ENCODE measurements at regions not wholly inside any gene's neighbourhood (a gene's known extent, or its start where the extent isn't known, plus 50 kb on each side); places are given as distances from the start of the nearest gene placed in this dataset.

DNA sequence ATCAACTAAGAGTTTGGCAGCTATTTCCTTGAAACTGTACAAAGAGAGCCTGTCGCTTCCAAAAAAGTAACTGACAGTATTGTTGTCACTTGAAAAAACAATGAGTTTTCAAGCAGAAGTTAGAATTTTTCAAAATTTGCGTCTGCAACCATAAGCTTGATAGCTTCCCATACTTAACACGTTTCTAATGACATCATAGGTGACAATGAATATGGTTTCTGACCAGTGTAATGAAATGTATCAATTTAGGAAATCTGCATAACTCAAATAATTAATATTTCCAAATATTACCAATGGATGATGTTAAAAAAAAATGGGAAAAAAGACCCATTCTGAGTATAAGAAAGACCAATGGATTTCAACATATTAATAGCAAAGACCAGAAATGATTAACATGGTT is 165.4 kb upstream of the CRY1 start:
- no peaks in the 10 kb centered on the region for H3K36me3 Mint-ChIP-seq (ENCODE audit: low read depth)

DNA sequence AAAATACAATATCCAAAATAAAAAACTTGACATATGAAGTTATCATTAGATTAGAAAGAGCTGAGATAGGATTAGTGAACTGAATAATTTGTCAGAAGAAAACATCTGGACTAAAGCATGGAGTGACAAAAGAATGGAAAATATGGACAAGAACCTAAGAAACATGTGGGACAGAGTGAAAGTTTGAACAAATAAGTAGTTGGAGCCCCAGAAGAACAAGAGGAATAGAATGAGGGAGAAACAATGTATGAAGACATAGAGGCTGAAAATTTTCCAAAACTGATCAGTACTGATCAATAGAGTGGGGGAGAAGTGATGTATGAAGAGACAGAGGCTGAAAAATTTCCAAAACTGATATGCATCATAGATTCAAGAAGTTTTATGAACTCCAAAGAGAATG is 170.6 kb upstream of the CRY1 start:
- H3K27ac Mint-ChIP-seq (ENCODE audit: unreplicated experiment) = no peak overlapping the region
- TF ChIP-seq, protein P1, sequence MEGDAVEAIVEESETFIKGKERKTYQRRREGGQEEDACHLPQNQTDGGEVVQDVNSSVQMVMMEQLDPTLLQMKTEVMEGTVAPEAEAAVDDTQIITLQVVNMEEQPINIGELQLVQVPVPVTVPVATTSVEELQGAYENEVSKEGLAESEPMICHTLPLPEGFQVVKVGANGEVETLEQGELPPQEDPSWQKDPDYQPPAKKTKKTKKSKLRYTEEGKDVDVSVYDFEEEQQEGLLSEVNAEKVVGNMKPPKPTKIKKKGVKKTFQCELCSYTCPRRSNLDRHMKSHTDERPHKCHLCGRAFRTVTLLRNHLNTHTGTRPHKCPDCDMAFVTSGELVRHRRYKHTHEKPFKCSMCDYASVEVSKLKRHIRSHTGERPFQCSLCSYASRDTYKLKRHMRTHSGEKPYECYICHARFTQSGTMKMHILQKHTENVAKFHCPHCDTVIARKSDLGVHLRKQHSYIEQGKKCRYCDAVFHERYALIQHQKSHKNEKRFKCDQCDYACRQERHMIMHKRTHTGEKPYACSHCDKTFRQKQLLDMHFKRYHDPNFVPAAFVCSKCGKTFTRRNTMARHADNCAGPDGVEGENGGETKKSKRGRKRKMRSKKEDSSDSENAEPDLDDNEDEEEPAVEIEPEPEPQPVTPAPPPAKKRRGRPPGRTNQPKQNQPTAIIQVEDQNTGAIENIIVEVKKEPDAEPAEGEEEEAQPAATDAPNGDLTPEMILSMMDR (IDR thresholded peaks at IDR 0.05) = no peak
- H3K27me3 Mint-ChIP-seq (ENCODE audit: low read depth) = peaks cover 17% of the 10 kb centered on the region
- no peaks in the 10 kb centered on the region for H3K36me3 Mint-ChIP-seq (ENCODE audit: low read depth)
- no peaks in the 10 kb centered on the region for H3K4me1 Mint-ChIP-seq (ENCODE audit: low read depth)
- peaks cover 5% of the 10 kb centered on the region for H3K9me3 Mint-ChIP-seq (ENCODE audit: low read depth)
- no peak for DNase-seq (ENCODE audit: low spot score)
- no peak overlapping the region for H3K4me3 Mint-ChIP-seq (ENCODE audit: unreplicated experiment)

More for the DNA sequence above, 165.4 kb upstream of the CRY1 start:
- DNase-seq (ENCODE audit: low spot score) = no peak
- TF ChIP-seq, protein P1 (IDR thresholded peaks at IDR 0.05) = no peak
- H3K9me3 Mint-ChIP-seq (ENCODE audit: low read depth) = peaks cover 4% of the 10 kb centered on the region
- H3K27ac Mint-ChIP-seq (ENCODE audit: unreplicated experiment) = no peak overlapping the region
- no peak overlapping the region for H3K4me3 Mint-ChIP-seq (ENCODE audit: unreplicated experiment)
- H3K4me1 Mint-ChIP-seq (ENCODE audit: low read depth) = no peaks in the 10 kb centered on the region
- peaks cover 14% of the 10 kb centered on the region for H3K27me3 Mint-ChIP-seq (ENCODE audit: low read depth)

DNA sequence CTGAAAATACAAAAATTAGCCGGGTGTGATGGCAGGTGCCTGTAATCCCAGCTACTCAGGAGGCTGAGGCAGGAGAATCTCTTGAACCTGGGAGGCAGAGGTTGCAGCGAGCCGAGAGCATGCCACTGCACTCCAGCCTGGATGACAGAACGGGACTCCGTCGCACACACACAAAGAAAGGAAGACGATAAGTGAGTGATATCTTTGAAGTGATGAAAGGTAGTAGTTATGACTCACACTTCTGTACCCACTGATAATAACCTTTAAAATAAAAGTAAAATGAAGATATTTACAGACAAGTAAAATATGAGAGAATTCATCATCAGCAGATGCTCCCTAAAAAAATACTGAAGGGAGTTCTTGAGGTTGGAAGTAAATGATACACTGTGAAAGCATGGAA is 171.3 kb upstream of the CRY1 start:
- Mint-ChIP-seq H3K9me3 (ENCODE audit: low read depth) (peaks cover 5% of the 10 kb centered on the region), H3K36me3 (ENCODE audit: low read depth) (no peaks in the 10 kb centered on the region), H3K27ac (ENCODE audit: unreplicated experiment) (no peak overlapping the region), H3K27me3 (ENCODE audit: low read depth) (peaks cover 17% of the 10 kb centered on the region), H3K4me3 (ENCODE audit: unreplicated experiment) (no peak overlapping the region), H3K4me1 (ENCODE audit: low read depth) (no peaks in the 10 kb centered on the region)
- DNase-seq (ENCODE audit: low spot score) = no peak
- TF ChIP-seq, protein P1 (IDR thresholded peaks at IDR 0.05) = no peak

DNA sequence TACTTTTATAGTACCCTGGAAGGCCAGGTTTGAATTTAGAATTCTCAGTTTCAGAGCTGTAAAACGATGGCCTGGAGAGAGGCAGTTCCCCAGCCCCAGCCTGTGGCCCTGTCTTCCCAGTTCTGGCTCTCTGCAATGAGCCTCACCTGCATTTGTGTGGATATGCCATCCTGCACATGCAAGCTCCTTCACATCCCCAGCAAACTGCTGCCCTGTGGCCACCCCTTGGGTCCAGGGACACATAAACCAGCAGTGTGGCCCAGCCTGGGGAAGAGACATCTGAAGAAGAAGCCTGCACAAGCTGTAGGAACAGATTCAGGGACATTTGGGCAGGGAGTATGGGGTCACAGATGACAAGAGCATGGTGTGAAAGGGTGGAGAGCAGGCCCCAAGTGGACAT is 174.3 kb upstream of the CRY1 start:
- H3K4me1 Mint-ChIP-seq (ENCODE audit: low read depth) = no peaks in the 10 kb centered on the region
- peaks cover 5% of the 10 kb centered on the region for H3K9me3 Mint-ChIP-seq (ENCODE audit: low read depth)
- TF ChIP-seq, protein P1 (IDR thresholded peaks at IDR 0.05) = no peak
- H3K4me3 Mint-ChIP-seq (ENCODE audit: unreplicated experiment) = no peak overlapping the region
- no peak overlapping the region for H3K27ac Mint-ChIP-seq (ENCODE audit: unreplicated experiment)
- H3K27me3 Mint-ChIP-seq (ENCODE audit: low read depth) = peaks cover 13% of the 10 kb centered on the region
- peaks cover 2% of the 10 kb centered on the region for H3K36me3 Mint-ChIP-seq (ENCODE audit: low read depth)
- DNase-seq (ENCODE audit: low spot score) = no peak

DNA sequence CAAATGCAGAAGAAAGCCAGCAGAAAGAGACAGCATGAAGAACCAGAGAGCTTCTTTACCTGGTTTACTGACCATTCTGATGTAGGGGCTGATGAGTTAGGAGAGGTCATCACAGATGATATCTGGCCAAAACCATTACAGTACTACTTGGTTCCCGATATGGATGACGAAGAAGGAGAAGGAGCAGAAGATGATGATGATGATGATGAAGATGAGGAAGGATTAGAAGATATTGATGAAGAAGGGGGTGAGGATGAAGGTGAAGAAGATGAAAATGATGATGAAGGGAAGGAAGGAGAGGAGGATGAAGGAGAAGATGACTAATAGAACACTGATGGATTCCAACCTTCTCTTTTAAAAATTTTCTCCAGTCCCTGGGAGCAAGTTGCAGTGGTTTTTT is 178.2 kb upstream of the CRY1 start:
- DNase-seq (ENCODE audit: low spot score) = no peak
- Mint-ChIP-seq H3K27ac (ENCODE audit: unreplicated experiment) (no peak overlapping the region), H3K4me3 (ENCODE audit: unreplicated experiment) (no peak overlapping the region), H3K9me3 (ENCODE audit: low read depth) (no peaks in the 10 kb centered on the region), H3K4me1 (ENCODE audit: low read depth) (no peaks in the 10 kb centered on the region), H3K27me3 (ENCODE audit: low read depth) (peaks cover 10% of the 10 kb centered on the region), H3K36me3 (ENCODE audit: low read depth) (peaks cover 2% of the 10 kb centered on the region)
- TF ChIP-seq, protein P1 (IDR thresholded peaks at IDR 0.05) = no peak

Data from chondrocyte (in vitro differentiated cells).